GM23338 (cell line): ENCODE measurements at regions not wholly inside any gene's neighbourhood (a gene's known extent, or its start where the extent isn't known, plus 50 kb on each side); places are given as distances from the start of the nearest gene placed in this dataset.

ENCODE experiments used
- ATAC-seq: fragments of 200-7000 bp; cut with Tn5 transposase; 3 replicates; pipeline ENCODE4 v1.9.1; 2020
- DNase-seq: peaks from one replicate; pipeline ENCODE4 v3.0.0-alpha.2; 2015; ENCODE audit warnings: low spot score
- H2AFZ ChIP-seq: fragments of 200-600 bp; sonication (generic); 2 replicates; pipeline ENCODE4 v1.8.0; 2016; ENCODE audit warnings: antibody characterized with exemption, mild to moderate bottlenecking, moderate library complexity
- H3F3A ChIP-seq: fragments of 200-600 bp; sonication (generic); replicated peaks from 2 replicates; pipeline ENCODE4 v1.8.0; 2017; ENCODE audit warnings: antibody characterized with exemption, mixed run types, low read depth
- H3K27ac ChIP-seq: fragments of 200-600 bp; sonication (generic); 2 replicates; pipeline ENCODE4 v1.6.1; 2016; ENCODE audit warnings: low read depth
- H3K27me3 ChIP-seq: fragments of 200-600 bp; sonication (generic); 2 replicates; pipeline ENCODE4 v1.8.0; 2016; ENCODE audit warnings: mild to moderate bottlenecking, mixed run types, moderate library complexity; ENCODE audit not compliant: insufficient read depth
- H3K36me3 ChIP-seq: fragments of 200-600 bp; sonication (generic); 2 replicates; pipeline ENCODE4 v1.8.0; 2016; ENCODE audit warnings: mild to moderate bottlenecking; ENCODE audit not compliant: insufficient read depth
- H3K4me1 ChIP-seq: fragments of 200-600 bp; sonication (generic); 2 replicates; pipeline ENCODE4 v1.8.0; 2016; ENCODE audit warnings: mild to moderate bottlenecking, moderate library complexity; ENCODE audit not compliant: insufficient read depth
- H3K4me2 ChIP-seq: fragments of 200-600 bp; sonication (generic); 2 replicates; pipeline ENCODE4 v1.7.1; 2017; ENCODE audit warnings: mixed run types
- H3K4me3 ChIP-seq: fragments of 200-600 bp; sonication (generic); 2 replicates; pipeline ENCODE4 v1.6.1; 2016; ENCODE audit warnings: mixed run types
- H3K79me2 ChIP-seq: fragments of 200-600 bp; sonication (generic); replicated peaks from 2 replicates; pipeline ENCODE4 v1.8.0; 2017; ENCODE audit warnings: mild to moderate bottlenecking; ENCODE audit not compliant: insufficient read depth
- H3K9me2 ChIP-seq: fragments of 200-600 bp; sonication (generic); 2 replicates; pipeline ENCODE4 v1.8.0; 2017; ENCODE audit not compliant: insufficient read depth
- H4K20me1 ChIP-seq: fragments of 200-600 bp; sonication (generic); replicated peaks from 2 replicates; pipeline ENCODE4 v1.8.0; 2017; ENCODE audit warnings: mild to moderate bottlenecking; ENCODE audit not compliant: insufficient read depth
- H3K27ac Mint-ChIP-seq: 2 replicates; pipeline ENCODE4 v1.8.0; 2020; ENCODE audit warnings: inconsistent platforms, mild to moderate bottlenecking, moderate library complexity, mixed read lengths
- H3K27me3 Mint-ChIP-seq: 3 replicates; pipeline ENCODE4 v1.8.0; 2022; ENCODE audit warnings: low read depth, mild to moderate bottlenecking, moderate library complexity, mixed read lengths, inconsistent platforms; ENCODE audit not compliant: insufficient read depth, poor library complexity
- H3K36me3 Mint-ChIP-seq: 3 replicates; pipeline ENCODE4 v1.8.0; 2021; ENCODE audit warnings: low read depth, mild to moderate bottlenecking, inconsistent platforms, moderate library complexity, mixed read lengths
- H3K4me1 Mint-ChIP-seq: 3 replicates; pipeline ENCODE4 v1.8.0; 2020; ENCODE audit warnings: mild to moderate bottlenecking, inconsistent platforms, mixed read lengths
- H3K4me3 Mint-ChIP-seq: 3 replicates; pipeline ENCODE4 v1.8.0; 2021; ENCODE audit warnings: moderate library complexity, mild to moderate bottlenecking, inconsistent platforms, mixed read lengths
- H3K9me3 Mint-ChIP-seq: 3 replicates; pipeline ENCODE4 v1.8.0; 2020; ENCODE audit warnings: moderate library complexity, mild to moderate bottlenecking, inconsistent platforms, mixed read lengths
- CREB1 ChIP-seq: fragments of 250-450 bp; sonication (Bioruptor Pico); IDR thresholded peaks from 2 replicates; pipeline ENCODE4 v1.5.0; 2020; ENCODE audit warnings: low read depth, mild to moderate bottlenecking, moderate library complexity
- EZH2 ChIP-seq: fragments of 200-600 bp; sonication (generic); IDR thresholded peaks from one replicate; pipeline ENCODE4 v1.8.0; 2017; ENCODE audit warnings: antibody characterized with exemption, mild to moderate bottlenecking, low read depth; ENCODE audit not compliant: unreplicated experiment
- EZH2phosphoT487 ChIP-seq: fragments of 200-600 bp; sonication (generic); IDR thresholded peaks from one replicate; pipeline ENCODE4 v1.8.1; 2018; ENCODE audit warnings: antibody characterized with exemption; ENCODE audit not compliant: unreplicated experiment
- NANOG ChIP-seq: IDR thresholded peaks from 2 replicates; pipeline ENCODE4 v1.6.1; 2016; ENCODE audit warnings: antibody characterized with exemption, borderline replicate concordance
- POLR2AphosphoS5 ChIP-seq: IDR thresholded peaks from 2 replicates; pipeline ENCODE4 v1.6.1; 2016; ENCODE audit warnings: antibody characterized with exemption, low read depth
- STAT1 ChIP-seq: IDR thresholded peaks from one replicate; pipeline ENCODE4 v1.6.1; 2016; ENCODE audit warnings: antibody characterized with exemption; ENCODE audit not compliant: unreplicated experiment
- TF ChIP-seq, protein P1 (sequence below): IDR thresholded peaks from 2 replicates; pipeline ENCODE4 v1.6.1; 2016; ENCODE audit warnings: antibody characterized with exemption
- TF ChIP-seq, protein P2 (sequence below): IDR thresholded peaks from one replicate; pipeline ENCODE4 v1.6.1; 2018; ENCODE audit warnings: antibody characterized with exemption; ENCODE audit not compliant: unreplicated experiment
- TF ChIP-seq, protein P3 (sequence below): fragments of 250-450 bp; sonication (Bioruptor Pico); IDR thresholded peaks from 2 replicates; pipeline ENCODE4 v1.5.0; 2020; ENCODE audit warnings: mild to moderate bottlenecking, moderate library complexity

DNA sequence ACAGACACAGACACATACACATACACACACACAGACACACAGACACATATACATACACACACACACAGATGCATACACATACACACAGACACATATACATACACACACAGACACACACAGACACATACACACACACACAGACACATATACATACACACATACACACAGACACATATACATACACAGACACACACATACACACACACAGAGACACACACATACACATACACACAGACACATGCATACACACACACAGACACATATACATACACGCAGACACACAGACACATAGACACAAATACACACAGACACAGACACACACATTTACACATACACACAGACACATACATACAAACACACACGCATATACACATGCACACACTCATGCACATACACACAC is 81.5 kb upstream of the ARL4C start:
- H3K4me3 Mint-ChIP-seq, result no peak overlapping the region
- no peak for DNase-seq
- H3K4me1 Mint-ChIP-seq, result peaks cover 29% of the 10 kb centered on the region
- no peak overlapping the region for H3K27ac Mint-ChIP-seq
- peaks cover 6% of the 10 kb centered on the region for H3K27me3 Mint-ChIP-seq
- H3F3A ChIP-seq, result no peaks in the 10 kb centered on the region
- H3K27me3 ChIP-seq, result no peaks in the 10 kb centered on the region
- H3K4me2 ChIP-seq, result no peak overlapping the region
- H3K9me2 ChIP-seq, result peaks cover 7% of the 10 kb centered on the region
- no peak for ATAC-seq
- no peaks in the 10 kb centered on the region for H3K79me2 ChIP-seq
- H3K4me1 ChIP-seq, result peaks cover 26% of the 10 kb centered on the region
- no peaks in the 10 kb centered on the region for H3K36me3 ChIP-seq
- peaks cover 3% of the 10 kb centered on the region; the same call in 2 of the 3 replicates for H3K36me3 Mint-ChIP-seq
- TF ChIP-seq STAT1 (no peak), NANOG (no peak), EZH2phosphoT487 (no peak), CREB1 (CRISPR knock-in tag) (no peak), EZH2 (no peak), POLR2AphosphoS5 (no peak)
- TF ChIP-seq, protein P1, sequence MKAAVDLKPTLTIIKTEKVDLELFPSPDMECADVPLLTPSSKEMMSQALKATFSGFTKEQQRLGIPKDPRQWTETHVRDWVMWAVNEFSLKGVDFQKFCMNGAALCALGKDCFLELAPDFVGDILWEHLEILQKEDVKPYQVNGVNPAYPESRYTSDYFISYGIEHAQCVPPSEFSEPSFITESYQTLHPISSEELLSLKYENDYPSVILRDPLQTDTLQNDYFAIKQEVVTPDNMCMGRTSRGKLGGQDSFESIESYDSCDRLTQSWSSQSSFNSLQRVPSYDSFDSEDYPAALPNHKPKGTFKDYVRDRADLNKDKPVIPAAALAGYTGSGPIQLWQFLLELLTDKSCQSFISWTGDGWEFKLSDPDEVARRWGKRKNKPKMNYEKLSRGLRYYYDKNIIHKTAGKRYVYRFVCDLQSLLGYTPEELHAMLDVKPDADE, result no peak
- TF ChIP-seq, protein P2, sequence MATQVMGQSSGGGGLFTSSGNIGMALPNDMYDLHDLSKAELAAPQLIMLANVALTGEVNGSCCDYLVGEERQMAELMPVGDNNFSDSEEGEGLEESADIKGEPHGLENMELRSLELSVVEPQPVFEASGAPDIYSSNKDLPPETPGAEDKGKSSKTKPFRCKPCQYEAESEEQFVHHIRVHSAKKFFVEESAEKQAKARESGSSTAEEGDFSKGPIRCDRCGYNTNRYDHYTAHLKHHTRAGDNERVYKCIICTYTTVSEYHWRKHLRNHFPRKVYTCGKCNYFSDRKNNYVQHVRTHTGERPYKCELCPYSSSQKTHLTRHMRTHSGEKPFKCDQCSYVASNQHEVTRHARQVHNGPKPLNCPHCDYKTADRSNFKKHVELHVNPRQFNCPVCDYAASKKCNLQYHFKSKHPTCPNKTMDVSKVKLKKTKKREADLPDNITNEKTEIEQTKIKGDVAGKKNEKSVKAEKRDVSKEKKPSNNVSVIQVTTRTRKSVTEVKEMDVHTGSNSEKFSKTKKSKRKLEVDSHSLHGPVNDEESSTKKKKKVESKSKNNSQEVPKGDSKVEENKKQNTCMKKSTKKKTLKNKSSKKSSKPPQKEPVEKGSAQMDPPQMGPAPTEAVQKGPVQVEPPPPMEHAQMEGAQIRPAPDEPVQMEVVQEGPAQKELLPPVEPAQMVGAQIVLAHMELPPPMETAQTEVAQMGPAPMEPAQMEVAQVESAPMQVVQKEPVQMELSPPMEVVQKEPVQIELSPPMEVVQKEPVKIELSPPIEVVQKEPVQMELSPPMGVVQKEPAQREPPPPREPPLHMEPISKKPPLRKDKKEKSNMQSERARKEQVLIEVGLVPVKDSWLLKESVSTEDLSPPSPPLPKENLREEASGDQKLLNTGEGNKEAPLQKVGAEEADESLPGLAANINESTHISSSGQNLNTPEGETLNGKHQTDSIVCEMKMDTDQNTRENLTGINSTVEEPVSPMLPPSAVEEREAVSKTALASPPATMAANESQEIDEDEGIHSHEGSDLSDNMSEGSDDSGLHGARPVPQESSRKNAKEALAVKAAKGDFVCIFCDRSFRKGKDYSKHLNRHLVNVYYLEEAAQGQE, result no peak
- TF ChIP-seq, protein P3, sequence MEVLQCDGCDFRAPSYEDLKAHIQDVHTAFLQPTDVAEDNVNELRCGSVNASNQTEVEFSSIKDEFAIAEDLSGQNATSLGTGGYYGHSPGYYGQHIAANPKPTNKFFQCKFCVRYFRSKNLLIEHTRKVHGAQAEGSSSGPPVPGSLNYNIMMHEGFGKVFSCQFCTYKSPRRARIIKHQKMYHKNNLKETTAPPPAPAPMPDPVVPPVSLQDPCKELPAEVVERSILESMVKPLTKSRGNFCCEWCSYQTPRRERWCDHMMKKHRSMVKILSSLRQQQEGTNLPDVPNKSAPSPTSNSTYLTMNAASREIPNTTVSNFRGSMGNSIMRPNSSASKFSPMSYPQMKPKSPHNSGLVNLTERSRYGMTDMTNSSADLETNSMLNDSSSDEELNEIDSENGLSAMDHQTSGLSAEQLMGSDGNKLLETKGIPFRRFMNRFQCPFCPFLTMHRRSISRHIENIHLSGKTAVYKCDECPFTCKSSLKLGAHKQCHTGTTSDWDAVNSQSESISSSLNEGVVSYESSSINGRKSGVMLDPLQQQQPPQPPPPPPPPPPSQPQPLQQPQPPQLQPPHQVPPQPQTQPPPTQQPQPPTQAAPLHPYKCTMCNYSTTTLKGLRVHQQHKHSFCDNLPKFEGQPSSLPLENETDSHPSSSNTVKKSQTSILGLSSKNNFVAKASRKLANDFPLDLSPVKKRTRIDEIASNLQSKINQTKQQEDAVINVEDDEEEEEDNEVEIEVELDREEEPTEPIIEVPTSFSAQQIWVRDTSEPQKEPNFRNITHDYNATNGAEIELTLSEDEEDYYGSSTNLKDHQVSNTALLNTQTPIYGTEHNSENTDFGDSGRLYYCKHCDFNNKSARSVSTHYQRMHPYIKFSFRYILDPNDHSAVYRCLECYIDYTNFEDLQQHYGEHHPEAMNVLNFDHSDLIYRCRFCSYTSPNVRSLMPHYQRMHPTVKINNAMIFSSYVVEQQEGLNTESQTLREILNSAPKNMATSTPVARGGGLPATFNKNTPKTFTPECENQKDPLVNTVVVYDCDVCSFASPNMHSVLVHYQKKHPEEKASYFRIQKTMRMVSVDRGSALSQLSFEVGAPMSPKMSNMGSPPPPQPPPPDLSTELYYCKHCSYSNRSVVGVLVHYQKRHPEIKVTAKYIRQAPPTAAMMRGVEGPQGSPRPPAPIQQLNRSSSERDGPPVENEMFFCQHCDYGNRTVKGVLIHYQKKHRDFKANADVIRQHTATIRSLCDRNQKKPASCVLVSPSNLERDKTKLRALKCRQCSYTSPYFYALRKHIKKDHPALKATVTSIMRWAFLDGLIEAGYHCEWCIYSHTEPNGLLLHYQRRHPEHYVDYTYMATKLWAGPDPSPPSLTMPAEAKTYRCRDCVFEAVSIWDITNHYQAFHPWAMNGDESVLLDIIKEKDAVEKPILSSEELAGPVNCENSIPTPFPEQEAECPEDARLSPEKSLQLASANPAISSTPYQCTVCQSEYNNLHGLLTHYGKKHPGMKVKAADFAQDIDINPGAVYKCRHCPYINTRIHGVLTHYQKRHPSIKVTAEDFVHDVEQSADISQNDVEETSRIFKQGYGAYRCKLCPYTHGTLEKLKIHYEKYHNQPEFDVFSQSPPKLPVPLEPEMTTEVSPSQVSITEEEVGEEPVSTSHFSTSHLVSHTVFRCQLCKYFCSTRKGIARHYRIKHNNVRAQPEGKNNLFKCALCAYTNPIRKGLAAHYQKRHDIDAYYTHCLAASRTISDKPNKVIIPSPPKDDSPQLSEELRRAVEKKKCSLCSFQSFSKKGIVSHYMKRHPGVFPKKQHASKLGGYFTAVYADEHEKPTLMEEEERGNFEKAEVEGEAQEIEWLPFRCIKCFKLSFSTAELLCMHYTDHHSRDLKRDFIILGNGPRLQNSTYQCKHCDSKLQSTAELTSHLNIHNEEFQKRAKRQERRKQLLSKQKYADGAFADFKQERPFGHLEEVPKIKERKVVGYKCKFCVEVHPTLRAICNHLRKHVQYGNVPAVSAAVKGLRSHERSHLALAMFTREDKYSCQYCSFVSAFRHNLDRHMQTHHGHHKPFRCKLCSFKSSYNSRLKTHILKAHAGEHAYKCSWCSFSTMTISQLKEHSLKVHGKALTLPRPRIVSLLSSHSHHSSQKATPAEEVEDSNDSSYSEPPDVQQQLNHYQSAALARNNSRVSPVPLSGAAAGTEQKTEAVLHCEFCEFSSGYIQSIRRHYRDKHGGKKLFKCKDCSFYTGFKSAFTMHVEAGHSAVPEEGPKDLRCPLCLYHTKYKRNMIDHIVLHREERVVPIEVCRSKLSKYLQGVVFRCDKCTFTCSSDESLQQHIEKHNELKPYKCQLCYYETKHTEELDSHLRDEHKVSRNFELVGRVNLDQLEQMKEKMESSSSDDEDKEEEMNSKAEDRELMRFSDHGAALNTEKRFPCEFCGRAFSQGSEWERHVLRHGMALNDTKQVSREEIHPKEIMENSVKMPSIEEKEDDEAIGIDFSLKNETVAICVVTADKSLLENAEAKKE, result no peak
- no peak overlapping the region for H3K27ac ChIP-seq
- H3K4me3 ChIP-seq, result no peak overlapping the region
- H2AFZ ChIP-seq, result no peak overlapping the region
- H4K20me1 ChIP-seq, result no peaks in the 10 kb centered on the region
- H3K9me3 Mint-ChIP-seq, result peaks cover 3% of the 10 kb centered on the region; the same call in 1 of the 3 replicates
